OCI-LY7 (cell line): ENCODE measurements at regions not wholly inside any gene's neighbourhood (a gene's known extent, or its start where the extent isn't known, plus 50 kb on each side); places are given as distances from the start of the nearest gene placed in this dataset.

Experiments
- BruUV-seq: library from RNA; stranded (reverse); fragments of 400-500 nt; replicated peaks from 2 replicates; lab custom pipeline; 2021; lab: Mats Ljungman, UMichigan
- CTCF ChIA-PET: fragments of 300-600 bp; sonication (Branson Sonifier 250); formaldehyde crosslinking; loops from one replicate; lab custom pipeline; 2022; ENCODE audit warnings: antibody characterized with exemption; ENCODE audit not compliant: unreplicated experiment; lab: Charles Lee
- POLR2A ChIA-PET: fragments of 300-600 bp; sonication (Branson Sonifier 250); formaldehyde crosslinking; loops from one replicate; lab custom pipeline; 2022; ENCODE audit warnings: antibody characterized with exemption; lab: Charles Lee
- DNase-seq: peaks from one replicate; pipeline ENCODE4 v3.0.0-alpha.2; 2015; ENCODE audit warnings: low spot score
- H2AFZ ChIP-seq: fragments of 200-600 bp; sonication (generic), shearing (Covaris generic); 2 replicates; pipeline ENCODE4 v1.6.1; 2014; ENCODE audit warnings: mild to moderate bottlenecking, antibody characterized with exemption, low read length, moderate library complexity
- H3K27ac ChIP-seq: fragments of 200-600 bp; sonication (generic); 2 replicates; pipeline ENCODE4 v1.5.1; 2014; ENCODE audit warnings: mixed run types, low read depth, mild to moderate bottlenecking, moderate library complexity, low read length, inconsistent platforms; ENCODE audit not compliant: poor library complexity, severe bottlenecking
- H3K36me3 ChIP-seq: fragments of 200-600 bp; sonication (generic); 2 replicates; pipeline ENCODE4 v1.6.1; 2014; ENCODE audit warnings: mild to moderate bottlenecking, antibody characterized with exemption, low read length, moderate library complexity, mixed read lengths; ENCODE audit not compliant: insufficient read depth
- H3K4me1 ChIP-seq: fragments of 200-600 bp; sonication (generic); 2 replicates; pipeline ENCODE4 v1.5.1; 2014; ENCODE audit warnings: mild to moderate bottlenecking, low read length; ENCODE audit not compliant: insufficient read depth, poor library complexity, severe bottlenecking
- H3K4me2 ChIP-seq: fragments of 200-600 bp; sonication (generic); 2 replicates; pipeline ENCODE4 v1.6.1; 2014; ENCODE audit warnings: mild to moderate bottlenecking, low read length
- H3K4me3 ChIP-seq: fragments of 200-600 bp; sonication (generic); 2 replicates; pipeline ENCODE4 v1.5.1; 2014; ENCODE audit warnings: mild to moderate bottlenecking, low read depth, low read length; ENCODE audit not compliant: poor library complexity, severe bottlenecking
- H3K79me2 ChIP-seq: fragments of 200-600 bp; sonication (generic); 2 replicates; pipeline ENCODE4 v1.6.1; 2016; ENCODE audit warnings: low read depth, mild to moderate bottlenecking, low read length, moderate library complexity, mixed read lengths; ENCODE audit not compliant: insufficient read depth
- H3K9me2 ChIP-seq: fragments of 200-600 bp; sonication (generic); 2 replicates; pipeline ENCODE4 v1.6.1; 2016; ENCODE audit warnings: mild to moderate bottlenecking, low read length, mixed read lengths; ENCODE audit not compliant: insufficient read depth
- H3K9me3 ChIP-seq: fragments of 200-600 bp; sonication (generic); 2 replicates; pipeline ENCODE4 v1.6.1; 2014; ENCODE audit warnings: mild to moderate bottlenecking, mixed run types, low read length, mixed read lengths
- H4K20me1 ChIP-seq: fragments of 200-600 bp; sonication (generic); 2 replicates; pipeline ENCODE4 v1.6.1; 2014; ENCODE audit warnings: mild to moderate bottlenecking, antibody characterized with exemption, low read length, moderate library complexity, mixed read lengths; ENCODE audit not compliant: insufficient read depth
- EZH2phosphoT487 ChIP-seq: fragments of 200-600 bp; sonication (generic); IDR thresholded peaks from 2 replicates; pipeline ENCODE4 v1.6.1; 2018; ENCODE audit warnings: low read depth, borderline replicate concordance, mild to moderate bottlenecking, mixed run types, antibody characterized with exemption, low read length, moderate library complexity, mixed read lengths
- intact Hi-C: fragments of 100-400 bp; cut with micrococcal nuclease; formaldehyde crosslinking; loops from one replicate; pipeline ENCODE4 v1.10.0; 2022; ENCODE audit not compliant: unreplicated experiment
- TF ChIP-seq, protein P1 (sequence below): fragments of 200-600 bp; sonication (generic); conservative IDR thresholded peaks from 2 replicates; pipeline ENCODE4 v1.5.1; 2014; ENCODE audit warnings: mild to moderate bottlenecking, antibody characterized with exemption, low read length, moderate library complexity, mixed read lengths

DNA sequence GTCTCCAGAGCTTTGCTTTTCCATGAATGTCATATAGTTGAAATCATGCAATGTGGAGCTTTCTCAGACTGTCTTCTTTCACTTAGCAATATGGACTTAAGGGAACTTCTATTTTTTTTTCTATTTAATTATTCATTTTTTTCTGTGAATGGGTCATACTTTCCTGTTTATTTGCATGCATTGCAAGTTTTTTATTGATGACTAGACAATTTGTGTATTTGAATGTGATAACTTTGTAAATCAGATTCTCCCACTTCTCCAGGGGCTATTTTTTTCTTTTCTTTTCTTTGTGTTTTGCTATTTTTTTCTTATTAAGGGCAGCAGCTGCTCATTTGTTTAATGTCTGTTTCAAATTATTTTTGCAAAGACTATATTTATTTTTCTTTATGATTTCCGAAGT is 1019.8 kb upstream of the ATXN7L3B start:
- no peak overlapping the region for H3K4me2 ChIP-seq
- no peaks in the 10 kb centered on the region for H3K9me3 ChIP-seq
- no peaks in the 10 kb centered on the region for H3K4me1 ChIP-seq
- H2AFZ ChIP-seq, result no peak overlapping the region
- H3K36me3 ChIP-seq, result no peaks in the 10 kb centered on the region
- H3K9me2 ChIP-seq, result no peaks in the 10 kb centered on the region
- H3K79me2 ChIP-seq, result no peaks in the 10 kb centered on the region
- DNase-seq, result no peak
- no peaks in the 10 kb centered on the region for H4K20me1 ChIP-seq
- POLR2A ChIA-PET, result no interaction called here
- no TSS peak for BruUV-seq
- CTCF ChIA-PET, result no interaction called here
- TF ChIP-seq, protein P1, sequence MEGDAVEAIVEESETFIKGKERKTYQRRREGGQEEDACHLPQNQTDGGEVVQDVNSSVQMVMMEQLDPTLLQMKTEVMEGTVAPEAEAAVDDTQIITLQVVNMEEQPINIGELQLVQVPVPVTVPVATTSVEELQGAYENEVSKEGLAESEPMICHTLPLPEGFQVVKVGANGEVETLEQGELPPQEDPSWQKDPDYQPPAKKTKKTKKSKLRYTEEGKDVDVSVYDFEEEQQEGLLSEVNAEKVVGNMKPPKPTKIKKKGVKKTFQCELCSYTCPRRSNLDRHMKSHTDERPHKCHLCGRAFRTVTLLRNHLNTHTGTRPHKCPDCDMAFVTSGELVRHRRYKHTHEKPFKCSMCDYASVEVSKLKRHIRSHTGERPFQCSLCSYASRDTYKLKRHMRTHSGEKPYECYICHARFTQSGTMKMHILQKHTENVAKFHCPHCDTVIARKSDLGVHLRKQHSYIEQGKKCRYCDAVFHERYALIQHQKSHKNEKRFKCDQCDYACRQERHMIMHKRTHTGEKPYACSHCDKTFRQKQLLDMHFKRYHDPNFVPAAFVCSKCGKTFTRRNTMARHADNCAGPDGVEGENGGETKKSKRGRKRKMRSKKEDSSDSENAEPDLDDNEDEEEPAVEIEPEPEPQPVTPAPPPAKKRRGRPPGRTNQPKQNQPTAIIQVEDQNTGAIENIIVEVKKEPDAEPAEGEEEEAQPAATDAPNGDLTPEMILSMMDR, result no peak
- H3K4me3 ChIP-seq, result no peak overlapping the region
- intact Hi-C loops, result no loop called here
- H3K27ac ChIP-seq, result no peak overlapping the region

DNA sequence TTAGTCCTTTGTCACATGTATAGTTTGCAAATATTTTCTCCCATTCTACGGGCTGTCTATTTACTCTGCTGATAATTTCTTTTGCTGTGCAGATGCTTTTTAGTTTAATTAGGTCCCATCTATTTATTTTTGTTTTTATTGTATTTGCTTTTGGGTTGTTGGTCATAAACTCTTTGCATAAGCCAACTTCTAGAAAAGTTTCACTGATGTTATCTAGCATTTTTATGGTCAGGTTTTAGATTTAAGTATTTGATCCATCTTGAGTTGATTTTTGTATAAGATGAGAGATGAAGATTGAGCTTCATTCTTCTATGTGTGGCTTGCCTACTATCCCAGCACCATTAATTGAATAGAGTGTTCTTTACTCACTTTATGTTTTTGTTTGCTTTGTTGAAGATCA is 1008.4 kb upstream of the ATXN7L3B start:
- no peak for DNase-seq
- POLR2A ChIA-PET, result no interaction called here
- Histone ChIP-seq H3K79me2 (no peaks in the 10 kb centered on the region), H3K9me2 (no peaks in the 10 kb centered on the region), H2AFZ (no peak overlapping the region), H3K4me1 (no peaks in the 10 kb centered on the region), H3K36me3 (no peaks in the 10 kb centered on the region), H3K4me2 (no peak overlapping the region), H4K20me1 (no peaks in the 10 kb centered on the region), H3K4me3 (no peak overlapping the region), H3K27ac (no peak overlapping the region), H3K9me3 (no peaks in the 10 kb centered on the region)
- BruUV-seq, result no TSS peak
- CTCF ChIA-PET, result no interaction called here
- TF ChIP-seq, protein P1, result no peak
- TF ChIP-seq EZH2phosphoT487, result no peak
- intact Hi-C loops, result no loop called here

DNA sequence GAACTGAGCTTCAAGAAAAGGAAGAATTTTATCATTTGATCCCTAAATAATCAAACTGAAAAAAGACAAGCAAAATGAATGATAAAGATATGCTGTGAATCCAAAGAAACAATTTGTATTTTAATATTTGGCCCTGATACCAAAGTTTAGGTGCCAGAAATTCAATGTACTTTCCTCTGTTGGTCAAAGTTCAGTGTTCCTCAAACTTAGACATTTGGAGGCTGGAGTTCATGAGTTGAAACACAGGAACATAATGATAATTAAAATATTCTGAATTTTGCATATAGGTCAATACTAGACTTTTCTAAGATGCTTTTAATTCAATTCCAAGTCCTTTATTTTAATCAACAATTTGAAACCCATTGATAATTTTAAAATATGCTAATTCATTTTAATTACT is 1007.7 kb upstream of the ATXN7L3B start:
- H3K36me3 ChIP-seq, result no peaks in the 10 kb centered on the region
- no TSS peak for BruUV-seq
- H3K9me2 ChIP-seq, result no peaks in the 10 kb centered on the region
- H3K9me3 ChIP-seq, result no peaks in the 10 kb centered on the region
- CTCF ChIA-PET, result no interaction called here
- no peak for TF ChIP-seq EZH2phosphoT487
- TF ChIP-seq, protein P1, result no peak
- H3K4me1 ChIP-seq, result no peaks in the 10 kb centered on the region
- H3K27ac ChIP-seq, result no peak overlapping the region
- POLR2A ChIA-PET, result no interaction called here
- no peak overlapping the region for H3K4me3 ChIP-seq
- no peak overlapping the region for H2AFZ ChIP-seq
- H3K4me2 ChIP-seq, result no peak overlapping the region
- no peaks in the 10 kb centered on the region for H3K79me2 ChIP-seq
- intact Hi-C loops, result no loop called here
- no peaks in the 10 kb centered on the region for H4K20me1 ChIP-seq
- no peak for DNase-seq
